Neural cell (in vitro differentiated cells): ENCODE measurements at regions not wholly inside any gene's neighbourhood (a gene's known extent, or its start where the extent isn't known, plus 50 kb on each side); places are given as distances from the start of the nearest gene placed in this dataset.

ENCODE experiments used
- H2AFZ ChIP-seq: fragments of 200-600, 300-800 bp; sonication (generic), shearing (Covaris generic); 2 replicates; pipeline ENCODE4 v1.6.0; 2014; ENCODE audit warnings: low read depth, mild to moderate bottlenecking, antibody characterized with exemption, low read length, moderate library complexity
- H3F3A ChIP-seq: fragments of 200-600 bp; shearing (Covaris generic); 2 replicates; pipeline ENCODE4 v1.6.1; 2016; ENCODE audit warnings: mild to moderate bottlenecking, moderate library complexity, mixed read lengths, antibody characterized with exemption, low read length; ENCODE audit not compliant: insufficient read depth, poor library complexity, severe bottlenecking
- H3K27ac ChIP-seq: fragments of 200-600, 300-800 bp; sonication (generic), shearing (Covaris generic); 2 replicates; pipeline ENCODE4 v1.5.1; 2014; ENCODE audit warnings: mild to moderate bottlenecking, low read length, moderate library complexity
- H3K27me3 ChIP-seq: fragments of 300-800, 200-600 bp; sonication (generic), shearing (Covaris generic); 2 replicates; pipeline ENCODE4 v1.6.0; 2014; ENCODE audit warnings: mild to moderate bottlenecking, low read depth, low read length, moderate library complexity; ENCODE audit not compliant: insufficient read depth
- H3K36me3 ChIP-seq: fragments of 300-800, 200-600 bp; sonication (generic), shearing (Covaris generic); 2 replicates; pipeline ENCODE4 v1.5.1; 2014; ENCODE audit warnings: mild to moderate bottlenecking, antibody characterized with exemption, low read length, moderate library complexity; ENCODE audit not compliant: insufficient read depth
- H3K4me2 ChIP-seq: fragments of 300-800, 200-600 bp; sonication (generic), shearing (Covaris generic); 2 replicates; pipeline ENCODE4 v1.6.0; 2014; ENCODE audit warnings: mild to moderate bottlenecking, low read length
- H3K4me3 ChIP-seq: fragments of 300-800, 200-600 bp; sonication (generic), shearing (Covaris generic); 2 replicates; pipeline ENCODE4 v1.5.1; 2014; ENCODE audit warnings: mild to moderate bottlenecking, low read length, moderate library complexity
- H3K79me2 ChIP-seq: fragments of 200-600 bp; shearing (Covaris generic); replicated peaks from 2 replicates; pipeline ENCODE4 v1.6.0; 2014; ENCODE audit warnings: mild to moderate bottlenecking, low read length, moderate library complexity; ENCODE audit not compliant: insufficient read depth
- H3K9ac ChIP-seq: fragments of 300-800, 200-600 bp; sonication (generic), shearing (Covaris generic); 2 replicates; pipeline ENCODE4 v1.6.1; 2016; ENCODE audit warnings: mild to moderate bottlenecking, low read length, mixed read lengths
- H3K9me2 ChIP-seq: fragments of 200-600 bp; shearing (Covaris generic); 2 replicates; pipeline ENCODE4 v1.6.1; 2016; ENCODE audit warnings: mild to moderate bottlenecking, low read length, mixed read lengths; ENCODE audit not compliant: insufficient read depth
- H3K9me3 ChIP-seq: fragments of 200-600, 300-800 bp; sonication (generic), shearing (Covaris generic); 2 replicates; pipeline ENCODE4 v1.6.1; 2016; ENCODE audit warnings: mild to moderate bottlenecking, mixed run types, low read length, moderate library complexity, mixed read lengths
- H4K20me1 ChIP-seq: fragments of 200-600 bp; shearing (Covaris generic); 2 replicates; pipeline ENCODE4 v1.6.1; 2016; ENCODE audit warnings: mild to moderate bottlenecking, mixed run types; ENCODE audit not compliant: insufficient read depth
- CTCF ChIP-seq: fragments of 450-650 bp; IDR thresholded peaks from 2 replicates; pipeline ENCODE4 v1.5.1; 2014; ENCODE audit warnings: antibody characterized with exemption, mild to moderate bottlenecking, moderate library complexity; ENCODE audit not compliant: poor library complexity, severe bottlenecking
- EP300 ChIP-seq: fragments of 450-650 bp; conservative IDR thresholded peaks from 2 replicates; pipeline ENCODE4 v1.6.1; 2014; ENCODE audit warnings: antibody characterized with exemption, mild to moderate bottlenecking, moderate library complexity; ENCODE audit not compliant: poor library complexity, severe bottlenecking
- EZH2 ChIP-seq: fragments of 200-600, 300-800 bp; shearing (Covaris generic), sonication (generic); IDR thresholded peaks from 2 replicates; pipeline ENCODE4 v1.6.1; 2014; ENCODE audit warnings: antibody characterized with exemption, low read length, borderline replicate concordance, mild to moderate bottlenecking; ENCODE audit not compliant: insufficient read depth, poor library complexity, severe bottlenecking
- MXI1 ChIP-seq: fragments of 450-650 bp; conservative IDR thresholded peaks from 2 replicates; pipeline ENCODE4 v1.6.1; 2014; ENCODE audit warnings: antibody characterized with exemption, mild to moderate bottlenecking; ENCODE audit not compliant: poor library complexity, severe bottlenecking
- POLR2AphosphoS5 ChIP-seq: IDR thresholded peaks from 2 replicates; pipeline ENCODE4 v1.6.1; 2012
- RAD21 ChIP-seq: fragments of 450-650 bp; conservative IDR thresholded peaks from 2 replicates; pipeline ENCODE4 v1.6.1; 2014; ENCODE audit warnings: antibody characterized with exemption, mild to moderate bottlenecking, moderate library complexity
- REST ChIP-seq: IDR thresholded peaks from 2 replicates; pipeline ENCODE4 v1.6.1; 2012; ENCODE audit warnings: borderline replicate concordance
- SMC3 ChIP-seq: fragments of 450-650 bp; conservative IDR thresholded peaks from 2 replicates; pipeline ENCODE4 v1.6.1; 2014; ENCODE audit warnings: antibody characterized with exemption, mild to moderate bottlenecking, moderate library complexity; ENCODE audit not compliant: poor library complexity
- TAF1 ChIP-seq: IDR thresholded peaks from 2 replicates; pipeline ENCODE4 v1.6.1; 2012; ENCODE audit warnings: low read depth

GRCh38 chr15:29331071-29331470 lies 61.4 kb upstream of the NSMCE3 start:
- TF ChIP-seq TAF1 (no peak), MXI1 (no peak), RAD21 (no peak), EP300 (no peak)
- Histone ChIP-seq H3K27me3 (no peaks in the 10 kb centered on the region), H2AFZ (no peak overlapping the region), H3K9me3 (peaks cover 5% of the 10 kb centered on the region), H3K4me2 (no peak overlapping the region), H3K9me2 (no peaks in the 10 kb centered on the region), H3F3A (no peaks in the 10 kb centered on the region), H3K4me3 (no peak overlapping the region), H3K36me3 (no peaks in the 10 kb centered on the region), H3K27ac (no peak overlapping the region), H4K20me1 (no peaks in the 10 kb centered on the region), H3K79me2 (no peaks in the 10 kb centered on the region), H3K9ac (no peak overlapping the region)

- H3K27me3 ChIP-seq = no peaks in the 10 kb centered on the region
- no peaks in the 10 kb centered on the region for H3K36me3 ChIP-seq
- no peaks in the 10 kb centered on the region for H3K79me2 ChIP-seq
- no peaks in the 10 kb centered on the region for H3F3A ChIP-seq
- H3K4me2 ChIP-seq = no peak overlapping the region
- H2AFZ ChIP-seq = no peak overlapping the region
- H3K27ac ChIP-seq = no peak overlapping the region
- no peaks in the 10 kb centered on the region for H4K20me1 ChIP-seq
- H3K9me2 ChIP-seq = no peaks in the 10 kb centered on the region
- H3K9me3 ChIP-seq = peaks cover 9% of the 10 kb centered on the region
- TF ChIP-seq RAD21 = no peak
- no peak for TF ChIP-seq POLR2AphosphoS5
- TF ChIP-seq EP300 = no peak
- no peak for TF ChIP-seq CTCF
- TF ChIP-seq REST = no peak
- TF ChIP-seq SMC3 = no peak
- no peak overlapping the region for H3K4me3 ChIP-seq
- H3K9ac ChIP-seq = no peak overlapping the region
Measured at GRCh38 chr15:29324746-29325145, 55.1 kb upstream of the NSMCE3 start.

GRCh38 chr15:29323557-29323956 lies 53.9 kb upstream of the NSMCE3 start:
- no peak for TF ChIP-seq TAF1
- no peak for TF ChIP-seq RAD21
- TF ChIP-seq POLR2AphosphoS5 = no peak
- TF ChIP-seq EP300 = no peak
- no peak for TF ChIP-seq EZH2
- no peak for TF ChIP-seq MXI1
- TF ChIP-seq CTCF = no peak
- no peak for TF ChIP-seq SMC3
- TF ChIP-seq REST = no peak
- Histone ChIP-seq H3K79me2 (no peaks in the 10 kb centered on the region), H4K20me1 (no peaks in the 10 kb centered on the region)

More at GRCh38 chr15:29323557-29323956, 53.9 kb upstream of the NSMCE3 start:
- no peaks in the 10 kb centered on the region for H3K9me2 ChIP-seq
- H3K27me3 ChIP-seq = no peaks in the 10 kb centered on the region
- no peaks in the 10 kb centered on the region for H3K36me3 ChIP-seq
- H3K9ac ChIP-seq = no peak overlapping the region
- H3K27ac ChIP-seq = no peak overlapping the region
- peaks cover 9% of the 10 kb centered on the region for H3K9me3 ChIP-seq
- no peak overlapping the region for H2AFZ ChIP-seq
- no peaks in the 10 kb centered on the region for H3F3A ChIP-seq
- no peak overlapping the region for H3K4me2 ChIP-seq
- no peak overlapping the region for H3K4me3 ChIP-seq
